GM21423 (cell line): ENCODE measurements at regions not wholly inside any gene's neighbourhood (a gene's known extent, or its start where the extent isn't known, plus 50 kb on each side); places are given as distances from the start of the nearest gene placed in this dataset.
"Not testable (repeated sequence)": the region's sequence is repeated elsewhere in the genome, so short reads cannot be mapped to it uniquely, and the experiment has no call there.

ENCODE experiments used
- ATAC-seq: cut with Tn5 transposase; IDR thresholded peaks from one replicate; pipeline ENCODE4 v1.9.1; 2021; ENCODE audit warnings: mild to moderate bottlenecking, moderate library complexity; ENCODE audit not compliant: unreplicated experiment

DNA sequence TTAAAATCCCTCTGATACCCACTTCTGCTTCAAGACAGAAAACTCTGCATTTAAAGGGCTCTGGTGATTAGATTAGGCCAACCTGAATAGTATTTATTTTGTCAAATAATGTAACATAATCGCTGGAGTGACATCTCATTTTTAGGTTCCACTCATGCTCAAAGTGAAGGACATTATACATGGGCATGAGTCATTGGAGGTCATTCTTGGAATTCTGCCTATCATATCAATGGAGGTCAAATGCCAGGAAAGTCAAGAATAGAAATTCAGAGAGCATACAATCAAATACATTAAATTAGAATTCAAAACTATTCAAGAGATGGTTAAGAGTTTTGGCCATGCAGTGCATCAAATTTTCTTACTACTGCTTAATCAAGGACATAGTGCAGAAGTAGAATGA lies 50.8 kb upstream of the PRSS1 start:
- no peak for ATAC-seq

- no peak for ATAC-seq
These were observed 52.0 kb upstream of the PRSS1 start for GRCh38 chr7:142697270-142697669.

- no peak for ATAC-seq
These were observed 52.7 kb upstream of the PRSS1 start for GRCh38 chr7:142696456-142697179.

GRCh38 chr7:142693911-142694310 lies 55.4 kb upstream of the PRSS1 start:
- no peak for ATAC-seq

DNA sequence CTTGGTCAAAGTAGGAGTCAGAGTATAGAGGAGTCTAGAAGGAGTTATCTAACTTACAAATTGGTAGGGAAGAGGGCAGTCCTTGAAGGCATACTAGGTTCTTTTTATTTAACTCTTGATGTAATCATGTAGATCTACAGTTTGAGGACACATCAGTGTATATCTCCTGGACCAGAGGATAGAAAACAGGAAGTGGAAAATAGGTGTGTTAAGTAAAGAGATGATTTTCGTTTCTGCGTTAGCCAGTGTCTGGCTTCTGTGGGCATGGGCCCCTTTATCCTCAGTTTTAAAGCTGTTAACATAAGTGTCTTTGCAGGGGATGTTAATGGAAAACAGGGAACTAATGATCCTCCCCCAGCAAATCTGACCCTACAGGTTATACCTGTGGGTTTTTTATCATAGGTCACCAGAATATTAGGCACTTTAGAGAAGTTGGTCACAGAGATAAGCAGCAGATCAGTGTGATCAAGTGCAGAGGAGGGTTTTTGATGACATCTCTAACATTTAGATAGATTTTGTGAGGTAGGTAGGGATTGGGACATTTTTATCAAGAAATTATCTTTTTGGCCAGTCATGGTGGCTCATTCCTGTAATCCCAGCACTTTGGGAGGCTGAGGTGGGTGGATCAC lies 58.6 kb upstream of the PRSS1 start:
- no peak for ATAC-seq

GRCh38 chr7:142689439-142690120 lies 59.7 kb upstream of the PRSS1 start:
- ATAC-seq = no peak

DNA sequence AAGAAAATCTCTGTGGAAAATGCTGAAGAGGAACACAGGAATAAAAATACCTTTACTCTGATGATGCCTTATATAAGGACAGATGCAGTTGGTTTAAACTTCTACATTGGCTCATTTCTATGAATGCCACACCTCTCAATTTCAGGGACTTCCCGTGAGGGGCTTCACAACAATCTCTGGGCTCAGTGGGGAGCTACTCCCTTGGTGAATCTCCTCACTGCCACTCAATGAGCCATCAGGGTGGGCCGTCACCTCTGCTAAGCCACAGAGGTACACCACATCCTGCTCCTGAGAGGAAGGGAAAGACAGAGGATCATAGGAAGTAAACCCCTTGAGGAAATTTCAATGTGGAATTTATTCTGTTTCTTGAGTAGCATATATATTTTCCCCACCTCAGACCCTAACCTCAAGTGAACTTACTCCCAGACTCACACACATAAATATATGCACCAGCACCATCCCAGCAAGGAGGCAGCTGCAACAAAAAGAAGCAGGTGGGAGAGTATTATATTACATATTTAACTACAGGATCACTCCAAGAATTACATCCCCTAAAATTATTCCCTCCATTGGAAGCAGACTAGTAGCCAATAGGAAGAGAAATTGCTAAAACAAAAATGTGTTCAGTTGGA lies 63.3 kb upstream of the PRSS1 start:
- no peak for ATAC-seq

DNA sequence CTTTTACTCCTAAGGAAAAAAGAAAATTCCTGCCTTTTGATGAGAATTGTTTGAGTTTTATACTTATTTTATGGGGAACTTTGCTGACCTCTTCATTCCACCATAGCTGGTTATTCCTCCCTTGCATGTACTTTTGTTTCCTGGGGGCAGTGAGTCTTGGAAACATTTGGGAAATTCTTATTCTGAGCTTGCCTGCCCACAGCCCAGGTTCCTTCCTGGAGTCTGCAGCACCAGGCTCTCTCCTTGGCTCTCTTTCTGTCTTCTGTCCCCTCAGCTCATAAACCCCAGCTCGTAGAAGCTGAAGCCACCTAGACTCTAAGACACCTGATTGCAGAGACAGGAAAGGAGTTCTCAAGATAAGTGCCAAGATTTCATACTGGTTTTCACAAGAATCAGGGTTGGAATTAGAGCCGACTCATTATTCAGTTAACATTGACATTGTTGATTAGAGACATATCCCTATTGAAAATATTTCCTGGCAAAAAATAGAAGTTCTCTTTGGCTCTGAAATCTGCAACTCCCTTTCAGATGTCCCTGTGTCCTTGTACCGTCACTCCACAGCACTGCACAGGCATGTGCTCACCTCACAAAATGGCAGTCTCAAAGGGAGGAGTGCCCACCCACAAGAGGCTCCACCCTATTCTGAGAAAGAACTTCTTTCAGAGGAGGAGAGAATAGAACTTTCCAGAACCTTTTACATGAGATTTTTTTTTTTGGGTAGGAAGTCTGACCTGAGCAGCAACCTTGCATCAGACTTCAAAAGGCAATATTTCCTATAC lies 67.8 kb upstream of the PRSS1 start:
- ATAC-seq = no peak

- ATAC-seq = no peak
These were observed 77.8 kb upstream of the PRSS1 start for GRCh38 chr7:142671506-142671905.

DNA sequence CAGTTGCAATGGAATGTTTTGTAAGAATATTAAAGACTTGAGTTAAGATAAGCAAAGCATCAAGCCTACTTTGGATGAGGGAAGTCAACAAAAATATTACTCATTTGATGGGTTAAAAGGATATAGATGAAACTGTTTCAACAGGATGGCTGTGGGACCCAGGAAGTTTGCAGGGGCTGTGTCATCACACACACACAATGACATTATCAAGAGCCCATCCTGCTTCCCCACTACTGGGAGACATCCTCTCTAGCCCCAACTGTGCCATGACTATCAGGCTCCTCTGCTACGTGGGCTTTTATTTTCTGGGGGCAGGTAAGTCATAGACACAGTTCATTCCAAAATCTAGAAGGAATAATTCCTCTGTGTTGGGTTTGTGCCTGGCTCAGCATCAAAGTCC lies 78.8 kb upstream of the PRSS1 start:
- no peak for ATAC-seq

DNA sequence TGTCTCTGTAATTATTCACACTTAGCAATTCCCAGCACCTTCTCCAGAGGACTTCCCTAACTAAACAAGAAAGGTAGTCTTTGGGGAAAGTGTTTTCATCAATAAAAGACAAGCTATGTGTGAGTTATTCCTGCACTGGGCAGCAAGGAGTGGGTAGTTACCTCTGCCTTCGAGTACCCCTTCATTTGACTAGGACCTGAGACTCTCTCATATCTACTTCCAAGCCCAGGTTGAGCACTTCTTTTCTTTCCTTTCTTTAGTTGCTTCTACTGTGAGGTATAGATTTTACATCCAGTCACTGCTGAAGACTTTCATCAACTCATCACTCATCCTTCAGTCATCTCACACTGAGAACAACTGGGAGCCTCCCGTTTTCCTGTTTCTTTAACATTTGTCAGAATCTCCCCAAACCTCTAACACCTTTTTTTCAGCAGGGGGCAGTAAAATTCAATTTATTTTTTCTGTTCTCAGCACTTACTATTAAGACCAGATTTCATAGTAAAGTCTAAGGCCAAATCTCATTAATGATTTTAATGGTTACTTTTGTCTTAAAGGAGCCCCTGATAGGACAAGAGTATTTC lies 80.1 kb upstream of the PRSS1 start:
- no peak for ATAC-seq

DNA sequence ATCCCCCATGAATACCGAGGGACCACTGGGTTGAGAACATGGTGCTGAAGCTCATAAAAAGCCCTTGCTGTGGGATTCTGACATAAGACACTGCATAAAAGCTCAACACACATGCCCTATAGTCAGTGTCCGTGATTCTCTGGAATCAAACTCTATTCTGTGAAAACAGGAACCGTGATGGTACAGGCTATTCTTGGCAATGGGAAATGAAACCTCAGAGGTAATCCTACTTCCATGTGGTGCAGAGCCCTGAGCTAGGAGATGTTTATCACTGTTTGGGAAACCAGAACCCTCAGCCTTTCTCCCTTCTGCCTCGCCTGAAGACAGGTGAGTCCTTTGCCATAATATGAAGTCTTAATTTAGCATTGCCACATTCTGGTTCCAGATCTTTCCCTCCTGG lies 80.8 kb upstream of the PRSS1 start:
- no peak for ATAC-seq

GRCh38 chr7:142657376-142657775 lies 91.9 kb upstream of the PRSS1 start:
- no peak for ATAC-seq

DNA sequence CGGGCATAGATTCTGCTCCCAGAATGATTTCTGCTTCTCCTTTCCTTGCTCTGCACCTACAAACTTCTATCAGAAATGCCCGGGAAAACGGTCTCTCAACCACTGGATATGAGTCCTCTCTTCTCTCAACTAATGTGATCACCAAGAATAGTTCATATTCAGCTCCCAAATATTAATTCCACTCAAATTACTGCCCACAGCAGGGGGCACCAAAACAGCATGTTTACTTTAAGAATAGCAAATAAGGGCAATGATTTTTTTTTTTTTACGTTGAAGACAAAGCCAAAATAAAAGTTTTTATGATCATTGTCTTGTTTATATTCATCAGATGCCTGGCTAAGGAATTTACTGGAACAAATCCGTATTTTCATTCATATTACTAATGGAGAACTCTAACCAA lies 94.9 kb upstream of the PRSS1 start:
- ATAC-seq = no peak

GRCh38 chr7:142647749-142648148 lies 101.5 kb upstream of the PRSS1 start:
- no peak for ATAC-seq

GRCh38 chr7:142646386-142647140 lies 102.7 kb upstream of the PRSS1 start:
- no peak for ATAC-seq

GRCh38 chr7:142645777-142646176 lies 103.5 kb upstream of the PRSS1 start:
- no peak for ATAC-seq

GRCh38 chr7:142642316-142642715 lies 107.0 kb upstream of the PRSS1 start:
- no peak for ATAC-seq

DNA sequence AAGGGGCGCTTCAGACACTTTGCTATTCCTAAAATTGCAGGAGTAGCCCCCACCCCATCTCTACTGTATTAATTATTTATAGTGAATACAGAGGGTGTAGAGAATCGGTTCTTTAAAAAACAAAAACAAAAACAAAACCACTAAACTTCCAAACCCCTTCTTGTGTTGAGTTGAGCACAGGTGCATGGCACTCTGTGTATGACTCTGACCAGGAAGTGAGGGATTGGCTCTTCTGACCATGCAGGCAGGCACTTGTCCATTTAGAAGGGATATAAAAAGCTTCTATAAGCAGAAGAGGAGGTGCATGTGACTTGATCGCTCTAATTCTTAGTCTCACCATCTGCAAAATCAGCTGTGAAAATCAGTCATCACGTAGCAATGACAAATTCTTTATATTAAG lies 108.0 kb upstream of the PRSS1 start:
- ATAC-seq = not testable (repeated sequence)

- ATAC-seq = no peak
These were observed 110.7 kb upstream of the PRSS1 start for GRCh38 chr7:142638581-142638980.
